Keratinocyte (primary cell): ENCODE measurements at regions not wholly inside any gene's neighbourhood (a gene's known extent, or its start where the extent isn't known, plus 50 kb on each side); places are given as distances from the start of the nearest gene placed in this dataset.

Experiments
- CTCF ChIP-seq, 3 experiments: IDR thresholded peaks in 1 of 3; conservative IDR thresholded peaks in 1 of 3; optimal IDR thresholded peaks in 1 of 3; 2 replicates in 2 of 3; 3 replicates in 1 of 3; pipeline versions ENCODE3 to v1.5.1; 2011; ENCODE audit warnings: low read length in 3 of 3, mild to moderate bottlenecking in 3 of 3, moderate library complexity in 2 of 3, control low read depth in 1 of 3, inconsistent platforms in 1 of 3; ENCODE audit not compliant: insufficient read depth in 2 of 3; ENCODE audit errors: extremely low read depth in 1 of 3
- EZH2 ChIP-seq: IDR thresholded peaks from one replicate; pipeline ENCODE4 v1.6.1; 2012; ENCODE audit warnings: inconsistent platforms, mild to moderate bottlenecking, low read length, moderate library complexity

- TF ChIP-seq CTCF (optimal IDR thresholded peaks at IDR 0.05 in 1 of 3, IDR thresholded peaks at IDR 0.05 in 1 of 3, conservative IDR thresholded peaks at IDR 0.05 in 1 of 3; ENCODE audit: extremely low read depth in 1 of 3, insufficient read depth in 2 of 3, low read length in 3 of 3) (peak in 2 of 3 experiments; percentile 13 to 14), EZH2 (no peak)
These were observed 592.5 kb downstream of the ARL4A start for GRCh38 chr7:13279854-13280435.
